ENCODE measurements at regions not wholly inside any gene's neighbourhood (a gene's known extent, or its start where the extent isn't known, plus 50 kb on each side); places are given as distances from the start of the nearest gene placed in this dataset.

DNA sequence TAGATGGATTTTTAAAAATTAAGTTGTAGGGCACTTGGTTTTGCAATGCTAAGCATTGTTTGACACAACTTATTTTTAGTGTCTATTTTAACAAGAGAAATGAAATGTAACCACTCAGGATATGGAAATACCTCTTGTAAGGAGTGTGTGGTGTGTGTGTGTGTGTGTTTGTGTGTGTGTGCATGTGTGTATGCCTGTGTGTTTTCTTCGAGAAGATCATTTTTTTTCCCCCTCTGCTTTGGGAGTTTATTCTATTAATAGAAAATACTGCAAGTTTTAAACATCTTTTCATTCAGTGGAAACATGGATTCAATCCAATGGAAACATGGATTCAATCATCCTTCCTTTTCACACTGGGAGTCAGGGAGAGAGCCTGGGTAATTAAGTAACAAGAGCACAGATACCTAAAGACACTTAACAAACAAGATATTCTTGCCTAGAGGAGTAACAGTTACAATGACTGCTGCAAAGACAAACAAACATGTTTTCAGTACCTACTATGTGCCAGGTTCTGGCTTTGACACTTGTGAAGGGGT is 567.2 kb upstream of the TBL1XR1 start:
- TF ChIP-seq ARHGAP35 (CRISPR knock-in tag; IDR thresholded peaks at IDR 0.05; ENCODE audit: borderline replicate concordance), result no peak
- TF ChIP-seq, protein P1, sequence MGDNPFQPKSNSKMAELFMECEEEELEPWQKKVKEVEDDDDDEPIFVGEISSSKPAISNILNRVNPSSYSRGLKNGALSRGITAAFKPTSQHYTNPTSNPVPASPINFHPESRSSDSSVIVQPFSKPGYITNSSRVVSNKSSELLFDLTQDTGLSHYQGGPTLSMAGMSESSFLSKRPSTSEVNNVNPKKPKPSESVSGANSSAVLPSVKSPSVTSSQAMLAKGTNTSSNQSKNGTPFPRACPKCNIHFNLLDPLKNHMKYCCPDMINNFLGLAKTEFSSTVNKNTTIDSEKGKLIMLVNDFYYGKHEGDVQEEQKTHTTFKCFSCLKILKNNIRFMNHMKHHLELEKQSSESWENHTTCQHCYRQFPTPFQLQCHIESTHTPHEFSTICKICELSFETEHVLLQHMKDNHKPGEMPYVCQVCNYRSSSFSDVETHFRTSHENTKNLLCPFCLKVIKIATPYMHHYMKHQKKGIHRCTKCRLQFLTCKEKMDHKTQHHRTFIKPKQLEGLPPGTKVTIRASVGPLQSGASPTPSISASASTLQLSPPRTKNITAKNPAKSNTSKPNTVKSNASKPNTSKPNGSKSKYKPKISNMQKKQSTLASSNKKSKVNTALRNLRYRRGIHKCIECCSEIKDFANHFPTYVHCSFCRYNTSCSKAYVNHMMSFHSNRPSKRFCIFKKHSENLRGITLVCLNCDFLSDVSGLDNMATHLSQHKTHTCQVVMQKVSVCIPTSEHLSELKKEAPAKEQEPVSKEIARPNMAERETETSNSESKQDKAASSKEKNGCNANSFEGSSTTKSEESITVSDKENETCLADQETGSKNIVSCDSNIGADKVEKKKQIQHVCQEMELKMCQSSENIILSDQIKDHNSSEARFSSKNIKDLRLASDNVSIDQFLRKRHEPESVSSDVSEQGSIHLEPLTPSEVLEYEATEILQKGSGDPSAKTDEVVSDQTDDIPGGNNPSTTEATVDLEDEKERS (CRISPR knock-in tag; IDR thresholded peaks at IDR 0.05), result no peak
- TF ChIP-seq, protein P2, sequence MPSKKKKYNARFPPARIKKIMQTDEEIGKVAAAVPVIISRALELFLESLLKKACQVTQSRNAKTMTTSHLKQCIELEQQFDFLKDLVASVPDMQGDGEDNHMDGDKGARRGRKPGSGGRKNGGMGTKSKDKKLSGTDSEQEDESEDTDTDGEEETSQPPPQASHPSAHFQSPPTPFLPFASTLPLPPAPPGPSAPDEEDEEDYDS (CRISPR knock-in tag; IDR thresholded peaks at IDR 0.05), result no peak
- no peak for TF ChIP-seq PITX1 (CRISPR knock-in tag; IDR thresholded peaks at IDR 0.05)
- no peak for TF ChIP-seq ZNF383 (CRISPR knock-in tag; IDR thresholded peaks at IDR 0.05; ENCODE audit: borderline replicate concordance)
- no peak for TF ChIP-seq ZMYM3 (CRISPR knock-in tag; IDR thresholded peaks at IDR 0.05)
- TF ChIP-seq, protein P3, sequence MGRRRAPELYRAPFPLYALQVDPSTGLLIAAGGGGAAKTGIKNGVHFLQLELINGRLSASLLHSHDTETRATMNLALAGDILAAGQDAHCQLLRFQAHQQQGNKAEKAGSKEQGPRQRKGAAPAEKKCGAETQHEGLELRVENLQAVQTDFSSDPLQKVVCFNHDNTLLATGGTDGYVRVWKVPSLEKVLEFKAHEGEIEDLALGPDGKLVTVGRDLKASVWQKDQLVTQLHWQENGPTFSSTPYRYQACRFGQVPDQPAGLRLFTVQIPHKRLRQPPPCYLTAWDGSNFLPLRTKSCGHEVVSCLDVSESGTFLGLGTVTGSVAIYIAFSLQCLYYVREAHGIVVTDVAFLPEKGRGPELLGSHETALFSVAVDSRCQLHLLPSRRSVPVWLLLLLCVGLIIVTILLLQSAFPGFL (CRISPR knock-in tag; IDR thresholded peaks at IDR 0.05), result no peak
- TF ChIP-seq POLR2A (IDR thresholded peaks at IDR 0.05; ENCODE audit: insufficient read depth in 1 of 2, low read depth in 2 of 2, low read length in 2 of 2), result no peak
- TF ChIP-seq, protein P4, sequence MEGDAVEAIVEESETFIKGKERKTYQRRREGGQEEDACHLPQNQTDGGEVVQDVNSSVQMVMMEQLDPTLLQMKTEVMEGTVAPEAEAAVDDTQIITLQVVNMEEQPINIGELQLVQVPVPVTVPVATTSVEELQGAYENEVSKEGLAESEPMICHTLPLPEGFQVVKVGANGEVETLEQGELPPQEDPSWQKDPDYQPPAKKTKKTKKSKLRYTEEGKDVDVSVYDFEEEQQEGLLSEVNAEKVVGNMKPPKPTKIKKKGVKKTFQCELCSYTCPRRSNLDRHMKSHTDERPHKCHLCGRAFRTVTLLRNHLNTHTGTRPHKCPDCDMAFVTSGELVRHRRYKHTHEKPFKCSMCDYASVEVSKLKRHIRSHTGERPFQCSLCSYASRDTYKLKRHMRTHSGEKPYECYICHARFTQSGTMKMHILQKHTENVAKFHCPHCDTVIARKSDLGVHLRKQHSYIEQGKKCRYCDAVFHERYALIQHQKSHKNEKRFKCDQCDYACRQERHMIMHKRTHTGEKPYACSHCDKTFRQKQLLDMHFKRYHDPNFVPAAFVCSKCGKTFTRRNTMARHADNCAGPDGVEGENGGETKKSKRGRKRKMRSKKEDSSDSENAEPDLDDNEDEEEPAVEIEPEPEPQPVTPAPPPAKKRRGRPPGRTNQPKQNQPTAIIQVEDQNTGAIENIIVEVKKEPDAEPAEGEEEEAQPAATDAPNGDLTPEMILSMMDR (CRISPR knock-in tag; IDR thresholded peaks at IDR 0.05), result no peak
- no peak for TF ChIP-seq FOXC1 (CRISPR knock-in tag; IDR thresholded peaks at IDR 0.05; ENCODE audit: borderline replicate concordance)
- no peak for TF ChIP-seq KDM6A (CRISPR knock-in tag; IDR thresholded peaks at IDR 0.05; ENCODE audit: low read depth)
- TF ChIP-seq TEAD2 (CRISPR knock-in tag; IDR thresholded peaks at IDR 0.05), result no peak
